Upper lobe of left lung (tissue), 4 donors: ENCODE measurements at regions not wholly inside any gene's neighbourhood (a gene's known extent, or its start where the extent isn't known, plus 50 kb on each side); places are given as distances from the start of the nearest gene placed in this dataset.

Source experiments
- POLR2A ChIP-seq, 4 donors: fragments of 450-650 bp; IDR thresholded peaks; one replicate each; pipeline ENCODE4 v1.5.1; 2016 to 2017; ENCODE audit warnings: antibody characterized with exemption in 4 of 4, mild to moderate bottlenecking in 2 of 4
- POLR2AphosphoS5 ChIP-seq, 2 donors: sonication (generic); formaldehyde crosslinking; IDR thresholded peaks; one replicate each; pipeline ENCODE4 v1.5.1; 2017; ENCODE audit warnings: antibody characterized with exemption in 2 of 2
- TF ChIP-seq, protein P1 (sequence below), 6 experiments: fragments of 450-650 bp in 4 of 6; fragments of 200-600 bp in 2 of 6; sonication (generic) in 2 of 6; IDR thresholded peaks; one replicate each; pipeline ENCODE4 v1.5.1; 2016 to 2019; ENCODE audit warnings: antibody characterized with exemption in 6 of 6

DNA sequence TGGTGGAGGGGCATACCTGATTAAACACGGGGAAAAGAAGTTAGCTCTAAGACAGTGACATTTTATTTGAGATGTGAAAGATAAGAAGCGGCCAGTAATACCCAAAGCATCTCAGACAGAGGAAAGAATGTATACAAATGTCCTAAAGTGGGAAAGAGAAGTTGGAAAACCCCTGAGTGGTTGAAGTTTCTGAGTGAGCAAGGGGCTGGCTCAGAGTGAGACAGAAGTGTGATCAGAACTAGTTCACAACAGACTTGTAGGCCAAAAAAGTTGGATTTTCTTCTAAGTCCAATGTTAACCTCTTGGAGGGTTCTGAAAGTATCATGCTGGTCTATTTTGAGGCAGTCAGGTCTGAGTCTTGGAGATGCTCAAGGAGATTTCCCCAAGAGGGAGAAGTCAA lies 608.7 kb downstream of the SOX6 start:
- TF ChIP-seq POLR2AphosphoS5 (IDR thresholded peaks at IDR 0.05) (no peak), POLR2A (IDR thresholded peaks at IDR 0.05) (no peak)
- TF ChIP-seq, protein P1, sequence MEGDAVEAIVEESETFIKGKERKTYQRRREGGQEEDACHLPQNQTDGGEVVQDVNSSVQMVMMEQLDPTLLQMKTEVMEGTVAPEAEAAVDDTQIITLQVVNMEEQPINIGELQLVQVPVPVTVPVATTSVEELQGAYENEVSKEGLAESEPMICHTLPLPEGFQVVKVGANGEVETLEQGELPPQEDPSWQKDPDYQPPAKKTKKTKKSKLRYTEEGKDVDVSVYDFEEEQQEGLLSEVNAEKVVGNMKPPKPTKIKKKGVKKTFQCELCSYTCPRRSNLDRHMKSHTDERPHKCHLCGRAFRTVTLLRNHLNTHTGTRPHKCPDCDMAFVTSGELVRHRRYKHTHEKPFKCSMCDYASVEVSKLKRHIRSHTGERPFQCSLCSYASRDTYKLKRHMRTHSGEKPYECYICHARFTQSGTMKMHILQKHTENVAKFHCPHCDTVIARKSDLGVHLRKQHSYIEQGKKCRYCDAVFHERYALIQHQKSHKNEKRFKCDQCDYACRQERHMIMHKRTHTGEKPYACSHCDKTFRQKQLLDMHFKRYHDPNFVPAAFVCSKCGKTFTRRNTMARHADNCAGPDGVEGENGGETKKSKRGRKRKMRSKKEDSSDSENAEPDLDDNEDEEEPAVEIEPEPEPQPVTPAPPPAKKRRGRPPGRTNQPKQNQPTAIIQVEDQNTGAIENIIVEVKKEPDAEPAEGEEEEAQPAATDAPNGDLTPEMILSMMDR (IDR thresholded peaks at IDR 0.05): no peak
